Activated naive CD8-positive, alpha-beta T cell treated with anti-CD3 and anti-CD28 coated beads for 36 hours (primary cell): ENCODE measurements at regions not wholly inside any gene's neighbourhood (a gene's known extent, or its start where the extent isn't known, plus 50 kb on each side); places are given as distances from the start of the nearest gene placed in this dataset.

Experiments
- DNase-seq: peaks from one replicate; pipeline ENCODE4 v3.0.0; 2021
- H3K27ac Mint-ChIP-seq: one replicate; pipeline ENCODE4 v1.8.0; 2022; ENCODE audit warnings: mild to moderate bottlenecking, moderate library complexity, mixed read lengths
- H3K27me3 Mint-ChIP-seq: one replicate; pipeline ENCODE4 v1.8.0; 2022; ENCODE audit warnings: mild to moderate bottlenecking, mixed read lengths
- H3K36me3 Mint-ChIP-seq: one replicate; pipeline ENCODE4 v1.8.0; 2021; ENCODE audit warnings: mild to moderate bottlenecking, mixed read lengths
- H3K4me1 Mint-ChIP-seq: one replicate; pipeline ENCODE4 v1.8.0; 2021; ENCODE audit warnings: mixed read lengths
- H3K4me3 Mint-ChIP-seq: one replicate; pipeline ENCODE4 v1.8.0; 2022; ENCODE audit warnings: mild to moderate bottlenecking, moderate library complexity, mixed read lengths
- H3K9me3 Mint-ChIP-seq: one replicate; pipeline ENCODE4 v1.8.0; 2022; ENCODE audit warnings: mixed read lengths

- H3K4me3 Mint-ChIP-seq, result no peak overlapping the region
- peaks cover 4% of the 10 kb centered on the region for H3K9me3 Mint-ChIP-seq
- no peaks in the 10 kb centered on the region for H3K4me1 Mint-ChIP-seq
- peaks cover 2% of the 10 kb centered on the region for H3K36me3 Mint-ChIP-seq
- no peak for DNase-seq
- no peak overlapping the region for H3K27ac Mint-ChIP-seq
- peaks cover 19% of the 10 kb centered on the region for H3K27me3 Mint-ChIP-seq
Measured at GRCh38 chr9:87138128-87139040, 191.1 kb upstream of the GAS1 start.

GRCh38 chr9:87139099-87139730 is 191.9 kb upstream of the GAS1 start:
- DNase-seq, result no peak
- Mint-ChIP-seq H3K36me3 (no peaks in the 10 kb centered on the region), H3K4me1 (no peaks in the 10 kb centered on the region), H3K4me3 (no peak overlapping the region), H3K27me3 (peaks cover 19% of the 10 kb centered on the region), H3K27ac (no peak overlapping the region), H3K9me3 (no peaks in the 10 kb centered on the region)

GRCh38 chr9:87140142-87140541 is 192.8 kb upstream of the GAS1 start:
- H3K4me3 Mint-ChIP-seq, result no peak overlapping the region
- DNase-seq, result no peak
- H3K36me3 Mint-ChIP-seq, result no peaks in the 10 kb centered on the region
- peaks cover 19% of the 10 kb centered on the region for H3K27me3 Mint-ChIP-seq
- H3K4me1 Mint-ChIP-seq, result no peaks in the 10 kb centered on the region
- peaks cover 2% of the 10 kb centered on the region for H3K9me3 Mint-ChIP-seq
- no peak overlapping the region for H3K27ac Mint-ChIP-seq

GRCh38 chr9:87140605-87141109 is 193.4 kb upstream of the GAS1 start:
- H3K27ac Mint-ChIP-seq, result no peak overlapping the region
- no peak overlapping the region for H3K4me3 Mint-ChIP-seq
- DNase-seq, result no peak
- H3K27me3 Mint-ChIP-seq, result peaks cover 23% of the 10 kb centered on the region
- H3K36me3 Mint-ChIP-seq, result no peaks in the 10 kb centered on the region
- peaks cover 2% of the 10 kb centered on the region for H3K9me3 Mint-ChIP-seq
- no peaks in the 10 kb centered on the region for H3K4me1 Mint-ChIP-seq

GRCh38 chr9:87141124-87141523 is 193.8 kb upstream of the GAS1 start:
- peaks cover 2% of the 10 kb centered on the region for H3K9me3 Mint-ChIP-seq
- no peaks in the 10 kb centered on the region for H3K36me3 Mint-ChIP-seq
- peaks cover 22% of the 10 kb centered on the region for H3K27me3 Mint-ChIP-seq
- H3K4me1 Mint-ChIP-seq, result no peaks in the 10 kb centered on the region
- no peak for DNase-seq
- no peak overlapping the region for H3K4me3 Mint-ChIP-seq
- no peak overlapping the region for H3K27ac Mint-ChIP-seq

- H3K9me3 Mint-ChIP-seq, result peaks cover 2% of the 10 kb centered on the region
- H3K27ac Mint-ChIP-seq, result no peak overlapping the region
- peaks cover 60% of the 10 kb centered on the region for H3K27me3 Mint-ChIP-seq
- H3K36me3 Mint-ChIP-seq, result peaks cover 1% of the 10 kb centered on the region
- H3K4me3 Mint-ChIP-seq, result no peak overlapping the region
- DNase-seq, result no peak
- no peaks in the 10 kb centered on the region for H3K4me1 Mint-ChIP-seq
Measured at GRCh38 chr9:87146933-87147332, 199.6 kb upstream of the GAS1 start.

- no peak overlapping the region for H3K4me3 Mint-ChIP-seq
- H3K4me1 Mint-ChIP-seq, result no peaks in the 10 kb centered on the region
- peaks cover 56% of the 10 kb centered on the region for H3K27me3 Mint-ChIP-seq
- peaks cover 1% of the 10 kb centered on the region for H3K36me3 Mint-ChIP-seq
- H3K27ac Mint-ChIP-seq, result no peak overlapping the region
- H3K9me3 Mint-ChIP-seq, result peaks cover 2% of the 10 kb centered on the region
- no peak for DNase-seq
Measured at GRCh38 chr9:87147839-87148238, 200.5 kb upstream of the GAS1 start.

- DNase-seq, result no peak
- H3K27me3 Mint-ChIP-seq, result peaks cover 56% of the 10 kb centered on the region
- no peaks in the 10 kb centered on the region for H3K4me1 Mint-ChIP-seq
- no peak overlapping the region for H3K27ac Mint-ChIP-seq
- H3K4me3 Mint-ChIP-seq, result peak overlapping the region; percentile 65
- peaks cover 1% of the 10 kb centered on the region for H3K36me3 Mint-ChIP-seq
- peaks cover 2% of the 10 kb centered on the region for H3K9me3 Mint-ChIP-seq
Measured at GRCh38 chr9:87148331-87149104, 201.2 kb upstream of the GAS1 start.

- Mint-ChIP-seq H3K9me3 (no peaks in the 10 kb centered on the region), H3K36me3 (peaks cover 1% of the 10 kb centered on the region), H3K27me3 (peaks cover 56% of the 10 kb centered on the region)
Measured at GRCh38 chr9:87149799-87150198, 202.5 kb upstream of the GAS1 start.

GRCh38 chr9:87152256-87152655 is 204.9 kb upstream of the GAS1 start:
- no peak overlapping the region for H3K4me3 Mint-ChIP-seq
- no peaks in the 10 kb centered on the region for H3K4me1 Mint-ChIP-seq
- H3K36me3 Mint-ChIP-seq, result no peaks in the 10 kb centered on the region
- peaks cover 39% of the 10 kb centered on the region for H3K27me3 Mint-ChIP-seq
- no peaks in the 10 kb centered on the region for H3K9me3 Mint-ChIP-seq
- no peak for DNase-seq
- H3K27ac Mint-ChIP-seq, result no peak overlapping the region

More at GRCh38 chr9:87149799-87150198, 202.5 kb upstream of the GAS1 start:
- no peak for DNase-seq
- H3K4me3 Mint-ChIP-seq, result no peak overlapping the region
- H3K4me1 Mint-ChIP-seq, result no peaks in the 10 kb centered on the region
- no peak overlapping the region for H3K27ac Mint-ChIP-seq

- H3K27ac Mint-ChIP-seq, result no peak overlapping the region
- no peaks in the 10 kb centered on the region for H3K9me3 Mint-ChIP-seq
- no peaks in the 10 kb centered on the region for H3K4me1 Mint-ChIP-seq
- DNase-seq, result no peak
- no peaks in the 10 kb centered on the region for H3K36me3 Mint-ChIP-seq
- H3K4me3 Mint-ChIP-seq, result no peak overlapping the region
- peaks cover 4% of the 10 kb centered on the region for H3K27me3 Mint-ChIP-seq
Measured at GRCh38 chr9:87156247-87156646, 208.9 kb upstream of the GAS1 start.

GRCh38 chr9:87157366-87158031 is 210.2 kb upstream of the GAS1 start:
- Mint-ChIP-seq H3K4me3 (no peak overlapping the region), H3K4me1 (no peaks in the 10 kb centered on the region), H3K27me3 (no peaks in the 10 kb centered on the region), H3K27ac (no peak overlapping the region), H3K36me3 (no peaks in the 10 kb centered on the region), H3K9me3 (no peaks in the 10 kb centered on the region)
- no peak for DNase-seq

GRCh38 chr9:87158765-87159164 is 211.5 kb upstream of the GAS1 start:
- Mint-ChIP-seq H3K36me3 (no peaks in the 10 kb centered on the region), H3K9me3 (no peaks in the 10 kb centered on the region), H3K4me1 (no peaks in the 10 kb centered on the region), H3K27me3 (no peaks in the 10 kb centered on the region), H3K4me3 (no peak overlapping the region), H3K27ac (no peak overlapping the region)
- DNase-seq, result no peak

- Mint-ChIP-seq H3K27me3 (peaks cover 4% of the 10 kb centered on the region), H3K9me3 (no peaks in the 10 kb centered on the region), H3K27ac (no peak overlapping the region), H3K4me3 (no peak overlapping the region), H3K4me1 (no peaks in the 10 kb centered on the region), H3K36me3 (no peaks in the 10 kb centered on the region)
- no peak for DNase-seq
Measured at GRCh38 chr9:87160148-87161102, 213.1 kb upstream of the GAS1 start.
